HG02981 (cell line): ENCODE measurements at regions not wholly inside any gene's neighbourhood (a gene's known extent, or its start where the extent isn't known, plus 50 kb on each side); places are given as distances from the start of the nearest gene placed in this dataset.
"Not testable (repeated sequence)": the region's sequence is repeated elsewhere in the genome, so short reads cannot be mapped to it uniquely, and the experiment has no call there.

Experiments
- ATAC-seq: cut with Tn5 transposase; IDR thresholded peaks from one replicate; pipeline ENCODE4 v1.9.1; 2021; ENCODE audit warnings: mild to moderate bottlenecking, moderate library complexity; ENCODE audit not compliant: unreplicated experiment

DNA sequence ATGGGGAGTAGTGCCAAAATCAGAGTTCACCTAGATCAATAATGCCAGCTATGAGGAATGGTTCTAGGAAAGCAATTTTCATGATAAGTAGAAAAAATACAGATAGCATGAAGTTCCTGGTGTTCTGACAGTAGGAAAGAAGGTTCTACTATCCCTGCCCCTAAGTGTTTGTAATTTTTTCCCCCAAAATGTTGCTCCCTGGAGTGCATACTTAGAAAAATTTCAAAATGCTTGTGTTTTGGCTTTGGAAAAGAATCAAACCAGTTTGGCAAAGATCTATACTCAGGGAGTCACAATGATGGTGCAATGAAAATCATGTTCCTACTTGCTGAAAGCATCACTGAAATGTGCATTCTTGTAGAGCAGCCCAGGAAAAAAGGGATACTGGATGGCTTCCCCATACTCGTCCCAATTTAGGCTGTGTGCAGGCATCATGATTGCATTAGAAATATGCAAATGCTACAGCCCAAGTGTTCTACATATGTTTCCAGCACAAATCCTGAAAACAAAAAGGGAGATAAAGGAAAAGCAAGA lies 74.7 kb downstream of the LPAR4 start:
- ATAC-seq, result no peak

DNA sequence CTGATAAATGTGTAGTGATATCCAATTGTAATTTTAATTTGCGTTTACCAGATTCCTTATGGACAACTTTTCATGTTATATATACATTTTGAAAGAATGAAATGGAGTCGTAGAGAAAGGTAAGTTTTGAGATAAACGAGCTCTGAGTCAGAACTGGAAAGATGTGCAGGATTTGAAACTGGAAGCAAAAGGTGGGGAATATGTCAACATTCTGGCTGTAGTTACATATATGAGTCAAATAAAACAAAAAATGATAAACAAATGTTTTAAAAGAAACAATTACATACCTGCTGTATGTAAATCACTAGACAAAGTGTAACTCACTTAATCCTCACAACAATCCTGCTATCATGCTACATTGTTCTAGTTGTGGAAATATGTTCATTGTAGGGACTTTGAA lies 84.0 kb downstream of the LPAR4 start:
- ATAC-seq, result no peak

DNA sequence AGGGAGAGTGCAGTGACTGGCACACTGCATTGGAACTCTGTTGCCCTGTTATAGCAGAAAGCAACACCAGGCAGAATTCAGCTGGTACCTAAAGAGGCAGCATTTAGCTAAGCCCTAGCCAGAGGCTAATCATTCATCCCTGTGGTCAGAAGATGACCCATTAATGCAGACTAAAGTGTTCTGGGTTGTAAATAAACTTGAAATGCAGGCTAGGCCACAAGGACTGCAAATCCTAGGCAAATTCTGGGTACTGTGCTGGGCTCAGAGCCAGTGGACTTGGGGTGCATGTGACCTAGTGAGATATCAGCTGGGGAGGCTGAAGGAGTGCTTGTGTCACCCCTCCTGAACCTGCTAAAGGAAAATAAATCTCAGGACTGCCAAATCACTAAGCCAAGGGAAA lies 91.2 kb downstream of the LPAR4 start:
- ATAC-seq, result peak; percentile 82

DNA sequence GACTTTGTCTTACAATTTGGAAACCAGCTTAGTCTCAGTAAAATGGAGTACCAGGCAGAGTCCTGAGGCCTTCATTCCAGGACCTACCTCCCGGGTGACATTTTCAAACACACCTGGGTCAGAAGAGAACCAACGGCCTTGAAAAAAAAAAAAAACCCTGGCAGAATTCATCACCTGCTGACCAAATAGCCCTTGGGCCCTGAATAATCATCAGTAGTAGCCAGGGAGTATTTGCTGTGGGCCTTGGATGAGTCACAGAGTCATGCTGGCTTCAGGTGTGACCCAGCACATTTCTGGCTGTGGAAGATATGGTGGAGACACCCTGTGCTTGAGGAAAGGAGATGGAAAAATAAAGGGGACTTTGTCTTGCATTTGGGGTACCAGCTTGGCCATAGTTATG lies 92.2 kb downstream of the LPAR4 start:
- ATAC-seq, result no peak

DNA sequence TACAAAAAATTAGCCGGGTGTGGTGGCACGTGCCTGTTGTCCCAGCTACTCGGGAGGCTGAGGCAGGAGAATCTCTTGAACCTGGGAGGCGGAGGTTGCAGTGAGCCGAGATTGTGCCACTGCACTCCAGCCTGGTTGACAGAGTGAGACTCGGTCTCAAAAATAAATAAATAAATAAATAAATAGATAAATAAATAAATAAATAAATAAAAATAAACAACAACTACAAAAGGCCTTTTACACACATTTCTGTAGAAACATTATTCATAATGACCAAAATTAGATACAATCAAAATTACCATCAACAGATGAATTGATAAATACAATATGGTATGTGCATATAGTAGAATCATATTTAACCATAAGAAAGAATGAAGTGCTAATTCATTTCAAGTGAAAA lies 96.7 kb downstream of the LPAR4 start:
- not testable (repeated sequence) for ATAC-seq

DNA sequence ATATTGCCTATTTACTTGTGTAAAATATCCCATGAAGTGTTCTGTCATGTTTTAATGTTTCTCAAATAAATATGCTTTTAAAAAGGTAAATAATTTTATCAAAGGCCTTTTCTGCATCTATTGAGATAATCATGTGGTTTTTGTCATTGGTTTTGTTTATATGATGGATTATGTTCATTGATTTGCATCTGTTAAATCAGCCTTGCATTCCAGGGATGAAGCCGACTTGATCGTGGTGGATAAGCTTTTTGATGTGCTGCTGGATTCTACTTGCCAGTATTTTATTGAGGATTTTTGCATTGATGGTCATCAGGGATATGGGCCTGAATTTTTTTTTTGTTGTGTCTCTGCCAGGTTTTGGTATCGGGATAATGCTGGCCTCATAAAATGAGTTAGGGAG lies 63.9 kb upstream of the P2RY10 start:
- not testable (repeated sequence) for ATAC-seq

DNA sequence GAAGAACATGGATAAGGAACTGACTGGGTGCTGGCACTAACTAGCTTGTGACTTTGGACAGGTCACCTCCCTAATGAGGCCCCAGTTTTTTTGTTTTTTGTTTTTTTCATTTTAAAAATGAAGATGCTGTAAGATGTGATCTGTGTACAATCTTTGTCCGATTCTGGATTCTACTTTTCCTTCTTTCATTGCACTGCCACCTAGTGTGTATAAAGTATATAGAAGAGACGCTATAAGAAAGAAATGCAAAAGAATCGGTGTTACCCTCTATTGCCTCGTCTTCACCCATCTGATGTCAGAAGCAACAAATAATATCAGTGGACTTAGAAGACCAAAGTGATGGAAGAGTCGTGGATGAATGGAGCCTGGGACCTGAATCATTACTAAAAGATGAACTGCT lies 58.6 kb upstream of the P2RY10 start:
- ATAC-seq, result no peak
